ENCODE measurements at regions not wholly inside any gene's neighbourhood (a gene's known extent, or its start where the extent isn't known, plus 50 kb on each side); places are given as distances from the start of the nearest gene placed in this dataset.

DNA sequence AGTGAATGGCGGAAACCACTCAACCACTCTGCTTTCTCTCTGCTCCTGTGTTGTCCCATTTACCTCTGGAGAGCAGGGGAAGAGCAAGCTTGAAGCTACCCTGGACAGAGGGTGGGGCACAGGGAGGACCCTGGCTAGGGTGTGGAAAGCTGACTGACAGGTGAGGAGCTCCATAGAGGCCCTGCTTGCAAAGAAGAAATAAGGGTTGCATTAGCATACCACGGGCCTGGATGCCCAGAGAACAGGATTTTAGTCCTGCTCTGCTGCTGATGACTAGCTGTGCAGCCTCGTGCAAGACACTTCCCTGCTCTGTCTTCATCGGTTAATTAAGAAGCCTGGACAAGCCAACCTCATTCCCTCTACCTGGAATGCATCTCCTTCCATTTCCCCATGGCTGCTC, 135.0 kb downstream of the BUD13 start (continued):
- TF ChIP-seq, protein P1, sequence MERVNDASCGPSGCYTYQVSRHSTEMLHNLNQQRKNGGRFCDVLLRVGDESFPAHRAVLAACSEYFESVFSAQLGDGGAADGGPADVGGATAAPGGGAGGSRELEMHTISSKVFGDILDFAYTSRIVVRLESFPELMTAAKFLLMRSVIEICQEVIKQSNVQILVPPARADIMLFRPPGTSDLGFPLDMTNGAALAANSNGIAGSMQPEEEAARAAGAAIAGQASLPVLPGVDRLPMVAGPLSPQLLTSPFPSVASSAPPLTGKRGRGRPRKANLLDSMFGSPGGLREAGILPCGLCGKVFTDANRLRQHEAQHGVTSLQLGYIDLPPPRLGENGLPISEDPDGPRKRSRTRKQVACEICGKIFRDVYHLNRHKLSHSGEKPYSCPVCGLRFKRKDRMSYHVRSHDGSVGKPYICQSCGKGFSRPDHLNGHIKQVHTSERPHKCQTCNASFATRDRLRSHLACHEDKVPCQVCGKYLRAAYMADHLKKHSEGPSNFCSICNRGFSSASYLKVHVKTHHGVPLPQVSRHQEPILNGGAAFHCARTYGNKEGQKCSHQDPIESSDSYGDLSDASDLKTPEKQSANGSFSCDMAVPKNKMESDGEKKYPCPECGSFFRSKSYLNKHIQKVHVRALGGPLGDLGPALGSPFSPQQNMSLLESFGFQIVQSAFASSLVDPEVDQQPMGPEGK (CRISPR knock-in tag; IDR thresholded peaks at IDR 0.05; ENCODE audit: borderline replicate concordance): no peak

DNA sequence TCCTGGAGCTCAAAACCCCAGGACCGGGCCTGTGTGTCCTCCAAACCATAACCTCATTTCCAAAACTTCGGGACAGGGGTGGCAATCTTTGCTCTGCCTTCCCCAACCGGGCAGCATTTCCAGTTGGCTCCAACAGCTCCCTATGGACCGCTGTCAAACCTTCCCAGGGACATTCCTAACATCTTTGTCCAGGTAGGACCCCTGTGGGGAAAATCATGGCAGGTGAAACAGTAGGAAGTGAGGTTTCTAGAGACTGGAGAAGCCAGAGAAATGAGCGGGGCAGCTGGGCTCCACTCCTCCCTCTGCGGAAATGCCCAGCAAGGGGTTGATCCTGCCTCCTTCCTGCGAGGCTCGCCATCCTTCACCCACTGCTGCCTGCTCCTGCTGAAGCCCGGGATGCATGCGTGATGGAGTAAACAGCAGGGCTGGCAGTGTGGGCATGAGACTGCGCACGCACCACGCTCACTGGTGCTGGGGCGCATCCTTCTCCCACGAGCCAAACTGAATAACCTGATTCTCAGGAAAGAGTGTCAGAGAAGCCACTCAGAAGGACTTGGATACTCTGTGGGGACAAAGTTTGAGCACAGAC, 136.4 kb downstream of the BUD13 start:
- TF ChIP-seq POU6F1 (CRISPR knock-in tag; IDR thresholded peaks at IDR 0.05; ENCODE audit: borderline replicate concordance, low read depth) (no peak), ISL1 (CRISPR knock-in tag; IDR thresholded peaks at IDR 0.05) (no peak), RARB (CRISPR knock-in tag; IDR thresholded peaks at IDR 0.05) (no peak), SNAI2 (CRISPR knock-in tag; IDR thresholded peaks at IDR 0.05) (no peak), ESRRG (CRISPR knock-in tag; IDR thresholded peaks at IDR 0.05) (no peak), GLIS3 (CRISPR knock-in tag; IDR thresholded peaks at IDR 0.05) (no peak), ZFP3 (CRISPR knock-in tag; IDR thresholded peaks at IDR 0.05) (no peak), BACH2 (CRISPR knock-in tag; IDR thresholded peaks at IDR 0.05; ENCODE audit: borderline replicate concordance) (no peak), ZC3H10 (CRISPR knock-in tag; IDR thresholded peaks at IDR 0.05) (no peak), ZNF8 (CRISPR knock-in tag; IDR thresholded peaks at IDR 0.05) (no peak), TCF4 (CRISPR knock-in tag; IDR thresholded peaks at IDR 0.05; ENCODE audit: borderline replicate concordance) (no peak), CSDC2 (CRISPR knock-in tag; IDR thresholded peaks at IDR 0.05) (no peak), ARNTL (CRISPR knock-in tag; IDR thresholded peaks at IDR 0.05; ENCODE audit: borderline replicate concordance, low read depth) (no peak), OSR1 (CRISPR knock-in tag; IDR thresholded peaks at IDR 0.05) (no peak), PPARA (CRISPR knock-in tag; IDR thresholded peaks at IDR 0.05; ENCODE audit: borderline replicate concordance) (no peak), TOX (CRISPR knock-in tag; IDR thresholded peaks at IDR 0.05; ENCODE audit: borderline replicate concordance) (no peak)
- TF ChIP-seq, protein P2, sequence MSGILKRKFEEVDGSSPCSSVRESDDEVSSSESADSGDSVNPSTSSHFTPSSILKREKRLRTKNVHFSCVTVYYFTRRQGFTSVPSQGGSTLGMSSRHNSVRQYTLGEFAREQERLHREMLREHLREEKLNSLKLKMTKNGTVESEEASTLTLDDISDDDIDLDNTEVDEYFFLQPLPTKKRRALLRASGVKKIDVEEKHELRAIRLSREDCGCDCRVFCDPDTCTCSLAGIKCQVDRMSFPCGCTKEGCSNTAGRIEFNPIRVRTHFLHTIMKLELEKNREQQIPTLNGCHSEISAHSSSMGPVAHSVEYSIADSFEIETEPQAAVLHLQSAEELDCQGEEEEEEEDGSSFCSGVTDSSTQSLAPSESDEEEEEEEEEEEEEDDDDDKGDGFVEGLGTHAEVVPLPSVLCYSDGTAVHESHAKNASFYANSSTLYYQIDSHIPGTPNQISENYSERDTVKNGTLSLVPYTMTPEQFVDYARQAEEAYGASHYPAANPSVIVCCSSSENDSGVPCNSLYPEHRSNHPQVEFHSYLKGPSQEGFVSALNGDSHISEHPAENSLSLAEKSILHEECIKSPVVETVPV (CRISPR knock-in tag; IDR thresholded peaks at IDR 0.05): no peak
- TF ChIP-seq, protein P3, sequence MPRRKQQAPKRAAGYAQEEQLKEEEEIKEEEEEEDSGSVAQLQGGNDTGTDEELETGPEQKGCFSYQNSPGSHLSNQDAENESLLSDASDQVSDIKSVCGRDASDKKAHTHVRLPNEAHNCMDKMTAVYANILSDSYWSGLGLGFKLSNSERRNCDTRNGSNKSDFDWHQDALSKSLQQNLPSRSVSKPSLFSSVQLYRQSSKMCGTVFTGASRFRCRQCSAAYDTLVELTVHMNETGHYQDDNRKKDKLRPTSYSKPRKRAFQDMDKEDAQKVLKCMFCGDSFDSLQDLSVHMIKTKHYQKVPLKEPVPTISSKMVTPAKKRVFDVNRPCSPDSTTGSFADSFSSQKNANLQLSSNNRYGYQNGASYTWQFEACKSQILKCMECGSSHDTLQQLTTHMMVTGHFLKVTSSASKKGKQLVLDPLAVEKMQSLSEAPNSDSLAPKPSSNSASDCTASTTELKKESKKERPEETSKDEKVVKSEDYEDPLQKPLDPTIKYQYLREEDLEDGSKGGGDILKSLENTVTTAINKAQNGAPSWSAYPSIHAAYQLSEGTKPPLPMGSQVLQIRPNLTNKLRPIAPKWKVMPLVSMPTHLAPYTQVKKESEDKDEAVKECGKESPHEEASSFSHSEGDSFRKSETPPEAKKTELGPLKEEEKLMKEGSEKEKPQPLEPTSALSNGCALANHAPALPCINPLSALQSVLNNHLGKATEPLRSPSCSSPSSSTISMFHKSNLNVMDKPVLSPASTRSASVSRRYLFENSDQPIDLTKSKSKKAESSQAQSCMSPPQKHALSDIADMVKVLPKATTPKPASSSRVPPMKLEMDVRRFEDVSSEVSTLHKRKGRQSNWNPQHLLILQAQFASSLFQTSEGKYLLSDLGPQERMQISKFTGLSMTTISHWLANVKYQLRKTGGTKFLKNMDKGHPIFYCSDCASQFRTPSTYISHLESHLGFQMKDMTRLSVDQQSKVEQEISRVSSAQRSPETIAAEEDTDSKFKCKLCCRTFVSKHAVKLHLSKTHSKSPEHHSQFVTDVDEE (CRISPR knock-in tag; IDR thresholded peaks at IDR 0.05): no peak
- TF ChIP-seq, protein P1 (CRISPR knock-in tag; IDR thresholded peaks at IDR 0.05; ENCODE audit: borderline replicate concordance): no peak
- ATAC-seq: no peak

GRCh38 chr11:116631201-116631600, 141.6 kb downstream of the BUD13 start:
- ATAC-seq: no peak
- TF ChIP-seq SNAI2 (CRISPR knock-in tag; IDR thresholded peaks at IDR 0.05): no peak
- no peak for TF ChIP-seq ZFP30 (CRISPR knock-in tag; IDR thresholded peaks at IDR 0.05)
- no peak for TF ChIP-seq ARNTL (CRISPR knock-in tag; IDR thresholded peaks at IDR 0.05; ENCODE audit: borderline replicate concordance, low read depth)
- no peak for TF ChIP-seq CSDC2 (CRISPR knock-in tag; IDR thresholded peaks at IDR 0.05)
- no peak for TF ChIP-seq GLIS3 (CRISPR knock-in tag; IDR thresholded peaks at IDR 0.05)
